ENCODE measurements at regions not wholly inside any gene's neighbourhood (a gene's known extent, or its start where the extent isn't known, plus 50 kb on each side); places are given as distances from the start of the nearest gene placed in this dataset.

GRCh38 chr10:37456456-37456855, 331.1 kb downstream of the ANKRD30A start:
- H3K9me3 Mint-ChIP-seq (ENCODE audit: insufficient read depth) = peaks cover 2% of the 10 kb centered on the region
- no peaks in the 10 kb centered on the region for H3K27me3 ChIP-seq (replicated peaks in 1 of 4; ENCODE audit: control extremely low read depth in 1 of 4, control insufficient read depth in 3 of 4, insufficient read depth in 4 of 4, low read length in 3 of 4)

DNA sequence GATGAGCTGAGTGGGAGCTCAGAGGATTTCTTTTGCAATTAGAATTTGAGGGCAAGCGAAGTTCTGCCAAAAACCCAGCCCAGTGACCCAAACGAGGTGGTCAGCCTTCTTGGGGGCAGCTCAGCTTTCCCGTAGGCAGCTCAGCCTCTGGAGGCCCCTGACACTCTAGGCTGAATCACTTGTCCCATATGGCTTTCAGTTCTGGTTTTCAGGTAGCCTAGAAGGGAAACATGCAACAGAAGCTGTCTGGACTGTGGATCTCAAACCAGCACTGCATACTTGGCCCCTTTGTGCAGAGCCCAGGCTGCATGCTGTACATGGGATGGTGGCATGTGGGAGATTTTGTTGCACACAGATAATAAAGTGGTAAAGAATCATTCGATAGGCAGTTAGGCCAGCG, 322.8 kb downstream of the ANKRD30A start:
- Histone ChIP-seq H3K36me3 (replicated peaks in 1 of 2; ENCODE audit: control extremely low read depth in 1 of 2, control insufficient read depth in 1 of 2, extremely low read depth in 1 of 2, insufficient read depth in 2 of 2, low read length in 1 of 2) (no peaks in the 10 kb centered on the region), H3K4me1 (ENCODE audit: control insufficient read depth in 2 of 2, insufficient read depth in 2 of 2, low read length in 2 of 2) (no peaks in the 10 kb centered on the region), H3K79me2 (ENCODE audit: control insufficient read depth, insufficient read depth, low read length) (no peaks in the 10 kb centered on the region), H3K27me3 (replicated peaks in 1 of 4; ENCODE audit: control extremely low read depth in 1 of 4, control insufficient read depth in 3 of 4, insufficient read depth in 4 of 4, low read length in 3 of 4) (no peaks in the 10 kb centered on the region), H3K9me3 (ENCODE audit: control extremely low read depth in 1 of 3, control insufficient read depth in 2 of 3, insufficient read depth in 1 of 3, low read length in 2 of 3) (peaks cover 0 to 3% (median 0%) of the 10 kb centered on the region in 3 donors), H3K4me3 (ENCODE audit: control extremely low read depth in 1 of 5, extremely low read depth in 1 of 5, insufficient read depth in 1 of 5, low read depth in 2 of 5, low read length in 4 of 5) (no peak overlapping the region), H3K4me2 (replicated peaks; ENCODE audit: low read depth, low read length, poor library complexity, severe bottlenecking) (no peak overlapping the region), H2AFZ (ENCODE audit: insufficient read depth, low read depth, low read length, poor library complexity, severe bottlenecking) (no peak overlapping the region), H4K20me1 (ENCODE audit: control insufficient read depth, insufficient read depth, low read length, poor library complexity, severe bottlenecking) (no peaks in the 10 kb centered on the region), H3K9ac (ENCODE audit: low read length) (no peak overlapping the region), H3K27ac (ENCODE audit: low read length in 2 of 2) (no peak overlapping the region)
- POLR2A ChIA-PET = no interaction called here
- ATAC-seq (ENCODE audit: low read depth) (no peak), DNase-seq (no peak)
- intact Hi-C loops (cut with micrococcal nuclease) = no loop called here
- TF ChIP-seq, protein P1, sequence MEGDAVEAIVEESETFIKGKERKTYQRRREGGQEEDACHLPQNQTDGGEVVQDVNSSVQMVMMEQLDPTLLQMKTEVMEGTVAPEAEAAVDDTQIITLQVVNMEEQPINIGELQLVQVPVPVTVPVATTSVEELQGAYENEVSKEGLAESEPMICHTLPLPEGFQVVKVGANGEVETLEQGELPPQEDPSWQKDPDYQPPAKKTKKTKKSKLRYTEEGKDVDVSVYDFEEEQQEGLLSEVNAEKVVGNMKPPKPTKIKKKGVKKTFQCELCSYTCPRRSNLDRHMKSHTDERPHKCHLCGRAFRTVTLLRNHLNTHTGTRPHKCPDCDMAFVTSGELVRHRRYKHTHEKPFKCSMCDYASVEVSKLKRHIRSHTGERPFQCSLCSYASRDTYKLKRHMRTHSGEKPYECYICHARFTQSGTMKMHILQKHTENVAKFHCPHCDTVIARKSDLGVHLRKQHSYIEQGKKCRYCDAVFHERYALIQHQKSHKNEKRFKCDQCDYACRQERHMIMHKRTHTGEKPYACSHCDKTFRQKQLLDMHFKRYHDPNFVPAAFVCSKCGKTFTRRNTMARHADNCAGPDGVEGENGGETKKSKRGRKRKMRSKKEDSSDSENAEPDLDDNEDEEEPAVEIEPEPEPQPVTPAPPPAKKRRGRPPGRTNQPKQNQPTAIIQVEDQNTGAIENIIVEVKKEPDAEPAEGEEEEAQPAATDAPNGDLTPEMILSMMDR (IDR thresholded peaks at IDR 0.05) = no peak
- no peak for TF ChIP-seq EZH2 (IDR thresholded peaks at IDR 0.05; ENCODE audit: borderline replicate concordance, insufficient read depth, low read depth, low read length, poor library complexity, severe bottlenecking)
- H3K4me3 Mint-ChIP-seq = no peak overlapping the region
- peaks cover 7% of the 10 kb centered on the region for H3K9me3 Mint-ChIP-seq (ENCODE audit: insufficient read depth)
- CTCF ChIA-PET = no interaction called here
- H3K27me3 Mint-ChIP-seq = no peaks in the 10 kb centered on the region
- WGBS (ENCODE audit: insufficient coverage) = 69% methylated on average over 5 of the region's 5 CpGs
- no peaks in the 10 kb centered on the region for H3K4me1 Mint-ChIP-seq
- H3K27ac Mint-ChIP-seq = no peak overlapping the region

More at GRCh38 chr10:37456456-37456855, 331.1 kb downstream of the ANKRD30A start:
- no peaks in the 10 kb centered on the region for H3K4me1 Mint-ChIP-seq
- peaks cover 0 to 22% (median 0%) of the 10 kb centered on the region in 3 donors for H3K9me3 ChIP-seq (ENCODE audit: control extremely low read depth in 1 of 3, control insufficient read depth in 2 of 3, insufficient read depth in 1 of 3, low read length in 2 of 3)
- H3K79me2 ChIP-seq (ENCODE audit: control insufficient read depth, insufficient read depth, low read length) = no peaks in the 10 kb centered on the region
- H3K36me3 ChIP-seq (replicated peaks in 1 of 2; ENCODE audit: control extremely low read depth in 1 of 2, control insufficient read depth in 1 of 2, extremely low read depth in 1 of 2, insufficient read depth in 2 of 2, low read length in 1 of 2) = no peaks in the 10 kb centered on the region
- H3K4me3 Mint-ChIP-seq = no peak overlapping the region
- CTCF ChIA-PET = no interaction called here
- no peaks in the 10 kb centered on the region for H4K20me1 ChIP-seq (ENCODE audit: control insufficient read depth, insufficient read depth, low read length, poor library complexity, severe bottlenecking)
- no peak overlapping the region for H3K9ac ChIP-seq (ENCODE audit: low read length)
- intact Hi-C loops (cut with micrococcal nuclease) = no loop called here
- H3K4me3 ChIP-seq (ENCODE audit: control extremely low read depth in 1 of 5, extremely low read depth in 1 of 5, insufficient read depth in 1 of 5, low read depth in 2 of 5, low read length in 4 of 5) = no peak overlapping the region
- POLR2A ChIA-PET = no interaction called here
- no peak for DNase-seq
- ATAC-seq (ENCODE audit: low read depth) = no peak
- no peaks in the 10 kb centered on the region for H3K4me1 ChIP-seq (ENCODE audit: control insufficient read depth in 2 of 2, insufficient read depth in 2 of 2, low read length in 2 of 2)
- TF ChIP-seq, protein P1 (IDR thresholded peaks at IDR 0.05) = no peak
- no peak for TF ChIP-seq EZH2 (IDR thresholded peaks at IDR 0.05; ENCODE audit: borderline replicate concordance, insufficient read depth, low read depth, low read length, poor library complexity, severe bottlenecking)
- WGBS (ENCODE audit: insufficient coverage) = 100% methylated on average over 1 of the region's 1 CpG
- no peak overlapping the region for H3K27ac ChIP-seq (ENCODE audit: low read length in 2 of 2)
- H3K27ac Mint-ChIP-seq = no peak overlapping the region
- H3K27me3 Mint-ChIP-seq = no peaks in the 10 kb centered on the region
- H3K4me2 ChIP-seq (replicated peaks; ENCODE audit: low read depth, low read length, poor library complexity, severe bottlenecking) = no peak overlapping the region
- no peak overlapping the region for H2AFZ ChIP-seq (ENCODE audit: insufficient read depth, low read depth, low read length, poor library complexity, severe bottlenecking)
